NCI-H2081 (cell line): ENCODE measurements at regions not wholly inside any gene's neighbourhood (a gene's known extent, or its start where the extent isn't known, plus 50 kb on each side); places are given as distances from the start of the nearest gene placed in this dataset.
"Not testable (repeated sequence)": the region's sequence is repeated elsewhere in the genome, so short reads cannot be mapped to it uniquely, and the experiment has no call there.

Experiments
- DNase-seq, 2 experiments: peaks; one replicate each; lab custom pipeline; 2025; lab: John Stamatoyannopoulos, UW

- DNase-seq, result no peak
Observed at GRCh38 chr20:56724241-56724757, 95.2 kb downstream of the TFAP2C start.

- DNase-seq, result no peak
Observed at GRCh38 chr20:56730003-56730402, 100.9 kb downstream of the TFAP2C start.

- no peak for DNase-seq
Observed at GRCh38 chr20:56730996-56731395, 101.9 kb downstream of the TFAP2C start.

- no peak for DNase-seq
Observed at GRCh38 chr20:56731476-56731875, 102.4 kb downstream of the TFAP2C start.

- no peak for DNase-seq
Observed at GRCh38 chr20:56733967-56734366, 104.9 kb downstream of the TFAP2C start.

GRCh38 chr20:56735084-56735642, 106.1 kb downstream of the TFAP2C start:
- no peak for DNase-seq

GRCh38 chr20:56736285-56736857, 107.3 kb downstream of the TFAP2C start:
- no peak for DNase-seq

GRCh38 chr20:56744325-56744821, 115.3 kb downstream of the TFAP2C start:
- DNase-seq, result not testable (repeated sequence)

- no peak for DNase-seq
Observed at GRCh38 chr20:56748476-56749377, 119.6 kb downstream of the TFAP2C start.

GRCh38 chr20:56750430-56750829, 121.3 kb downstream of the TFAP2C start:
- no peak for DNase-seq

GRCh38 chr20:56752274-56752673, 123.2 kb downstream of the TFAP2C start:
- DNase-seq, result no peak

GRCh38 chr20:56755201-56755600, 126.1 kb downstream of the TFAP2C start:
- no peak for DNase-seq

GRCh38 chr20:56756658-56757057, 127.6 kb downstream of the TFAP2C start:
- DNase-seq, result not testable (repeated sequence)

GRCh38 chr20:56758706-56759105, 129.6 kb downstream of the TFAP2C start:
- DNase-seq, result no peak

GRCh38 chr20:56759741-56760278, 130.7 kb downstream of the TFAP2C start:
- DNase-seq, result no peak

GRCh38 chr20:56760610-56761009, 131.5 kb downstream of the TFAP2C start:
- DNase-seq, result no peak

- no peak for DNase-seq
Observed at GRCh38 chr20:56761393-56761792, 132.3 kb downstream of the TFAP2C start.

- DNase-seq, result no peak
Observed at GRCh38 chr20:56762401-56762800, 133.3 kb downstream of the TFAP2C start.

GRCh38 chr20:56762829-56763228, 133.7 kb downstream of the TFAP2C start:
- no peak for DNase-seq

GRCh38 chr20:56764671-56765070, 135.6 kb downstream of the TFAP2C start:
- DNase-seq, result no peak

- no peak for DNase-seq
Observed at GRCh38 chr20:56765172-56766073, 136.3 kb downstream of the TFAP2C start.
